HCT116 (cell line): ENCODE measurements at regions not wholly inside any gene's neighbourhood (a gene's known extent, or its start where the extent isn't known, plus 50 kb on each side); places are given as distances from the start of the nearest gene placed in this dataset.

Experiments used
- ATAC-seq: fragments of 200-7000 bp; cut with Tn5 transposase; 2 replicates; pipeline ENCODE4 v1.9.1; 2020; ENCODE audit warnings: mild to moderate bottlenecking, moderate library complexity
- BruUV-seq: library from RNA; stranded (reverse); fragments of 400-500 nt; replicated peaks from 2 replicates; lab custom pipeline; 2021; lab: Mats Ljungman, UMichigan
- CTCF ChIA-PET: fragments of 300-600 bp; sonication (Branson Sonifier 250); formaldehyde crosslinking; loops from one replicate; lab custom pipeline; 2021; ENCODE audit warnings: antibody characterized with exemption; lab: Charles Lee
- POLR2A ChIA-PET: fragments of 300-600, 350-600 bp; sonication (Branson Sonifier 250); formaldehyde crosslinking; loops from one replicate; lab custom pipeline; 2021; ENCODE audit warnings: antibody characterized with exemption; lab: Charles Lee
- RAD21 ChIA-PET, 2 experiments: fragments of 300-600 bp; sonication (Branson Sonifier 250); formaldehyde crosslinking; loops; one replicate each; lab custom pipeline; 2023; ENCODE audit warnings: low total read pairs in 2 of 2; ENCODE audit not compliant: uncharacterized antibody in 2 of 2, unreplicated experiment in 2 of 2, low non-redundant PET in 1 of 2; lab: Charles Lee
- DNase-seq: peaks from one replicate; pipeline ENCODE4 v3.0.0-alpha.2; 2010; ENCODE audit warnings: low read depth, low spot score
- H2AFZ ChIP-seq: fragments of 200-600 bp; shearing (Covaris generic), sonication (generic); 2 replicates; pipeline ENCODE4 v1.6.1; 2017; ENCODE audit warnings: low read depth, mixed run types, mixed read lengths, antibody characterized with exemption, low read length; ENCODE audit not compliant: poor library complexity, severe bottlenecking
- H3K27ac ChIP-seq: 2 replicates; pipeline ENCODE4 v1.5.1; 2012; ENCODE audit warnings: low read depth, low read length
- H3K27me3 ChIP-seq: fragments of 200-600 bp; sonication (generic); 2 replicates; pipeline ENCODE4 v1.6.1; 2016; ENCODE audit warnings: mixed run types, low read length, mixed read lengths; ENCODE audit not compliant: insufficient read depth
- H3K36me3 ChIP-seq, 2 experiments: fragments of 200-500 bp in 1 of 2; fragments of 200-600 bp in 1 of 2; sonication (Bioruptor generic) in 1 of 2; sonication (generic) in 1 of 2; 2 replicates each; pipeline versions ENCODE4 v1.5.1 to v1.6.1; 2014 to 2016; ENCODE audit warnings: low read length in 2 of 2, inconsistent platforms in 1 of 2, mixed read lengths in 1 of 2, mixed run types in 1 of 2; ENCODE audit not compliant: insufficient read depth in 2 of 2, control insufficient read depth in 1 of 2
- H3K4me1 ChIP-seq, 2 experiments: fragments of 200-600 bp in 1 of 2; sonication (generic) in 1 of 2; 2 replicates each; pipeline versions ENCODE4 v1.5.1 to v1.6.1; 2012 to 2017; ENCODE audit warnings: low read length in 2 of 2, inconsistent platforms in 1 of 2, mild to moderate bottlenecking in 1 of 2, mixed read lengths in 1 of 2, mixed run types in 1 of 2, moderate library complexity in 1 of 2; ENCODE audit not compliant: insufficient read depth in 2 of 2, control insufficient read depth in 1 of 2
- H3K4me2 ChIP-seq: fragments of 200-600 bp; sonication (generic); 2 replicates; pipeline ENCODE4 v1.6.1; 2017; ENCODE audit warnings: mixed run types, low read length, mixed read lengths
- H3K4me3 ChIP-seq, 2 experiments: fragments of 200-600 bp in 1 of 2; sonication (generic) in 1 of 2; replicated peaks in 1 of 2; 2 replicates each; pipeline ENCODE4 v1.5.1; 2011 to 2016; ENCODE audit warnings: low read length in 2 of 2, control low read depth in 1 of 2, low read depth in 1 of 2, mild to moderate bottlenecking in 1 of 2, mixed read lengths in 1 of 2, mixed run types in 1 of 2
- H3K79me2 ChIP-seq: fragments of 200-600 bp; sonication (generic); 2 replicates; pipeline ENCODE4 v1.6.1; 2017; ENCODE audit warnings: mild to moderate bottlenecking, mixed run types, low read length, moderate library complexity, mixed read lengths; ENCODE audit not compliant: insufficient read depth
- H3K9ac ChIP-seq: fragments of 200-600 bp; sonication (generic); 2 replicates; pipeline ENCODE4 v1.6.1; 2016; ENCODE audit warnings: low read length, mixed read lengths
- H3K9me2 ChIP-seq: fragments of 200-600 bp; sonication (generic), shearing (Covaris generic); 2 replicates; pipeline ENCODE4 v1.6.1; 2017; ENCODE audit warnings: mixed run types, mild to moderate bottlenecking, moderate library complexity; ENCODE audit not compliant: insufficient read depth
- H3K9me3 ChIP-seq, 2 experiments: fragments of 200-500 bp in 1 of 2; fragments of 200-600 bp in 1 of 2; sonication (Bioruptor generic) in 1 of 2; sonication (generic) in 1 of 2; 2 replicates each; pipeline ENCODE4 v1.6.1; 2014 to 2017; ENCODE audit warnings: low read length in 2 of 2, mixed read lengths in 2 of 2, inconsistent platforms in 1 of 2, low read depth in 1 of 2, mild to moderate bottlenecking in 1 of 2, mixed run types in 1 of 2, moderate library complexity in 1 of 2; ENCODE audit not compliant: control insufficient read depth in 1 of 2, insufficient read depth in 1 of 2
- H4K20me1 ChIP-seq: fragments of 200-600 bp; sonication (generic), shearing (Covaris generic); 2 replicates; pipeline ENCODE4 v1.6.1; 2017; ENCODE audit warnings: mixed run types, mild to moderate bottlenecking, moderate library complexity; ENCODE audit not compliant: insufficient read depth
- CBX3 ChIP-seq: IDR thresholded peaks from 2 replicates; pipeline ENCODE4 v1.6.1; 2012; ENCODE audit warnings: low read depth
- EGR1 ChIP-seq: IDR thresholded peaks from 2 replicates; pipeline ENCODE4 v1.6.1; 2012; ENCODE audit warnings: low read depth
- ELF1 ChIP-seq: IDR thresholded peaks from 2 replicates; pipeline ENCODE4 v1.6.1; 2012; ENCODE audit warnings: low read depth, borderline replicate concordance
- FOSL1 ChIP-seq: IDR thresholded peaks from 2 replicates; pipeline ENCODE4 v1.6.1; 2012; ENCODE audit warnings: low read depth
- POLR2AphosphoS5 ChIP-seq: IDR thresholded peaks from 2 replicates; pipeline ENCODE4 v1.6.1; 2011; ENCODE audit warnings: mild to moderate bottlenecking, low read depth, low read length, moderate library complexity
- RAD21 ChIP-seq: IDR thresholded peaks from 2 replicates; pipeline ENCODE4 v1.6.1; 2012; ENCODE audit warnings: low read depth, mild to moderate bottlenecking
- SIN3A ChIP-seq: IDR thresholded peaks from 2 replicates; pipeline ENCODE4 v1.6.1; 2012; ENCODE audit warnings: low read depth
- YY1 ChIP-seq: IDR thresholded peaks from 2 replicates; pipeline ENCODE4 v1.6.1; 2011; ENCODE audit warnings: low read length, low read depth, moderate library complexity, mild to moderate bottlenecking; ENCODE audit not compliant: insufficient replicate concordance; ENCODE audit errors: extremely low read depth
- ZFX ChIP-seq: fragments of 450-650 bp; IDR thresholded peaks from 2 replicates; pipeline ENCODE4 v1.6.1; 2017
- ZNF274 ChIP-seq: fragments of 200-500 bp; sonication (Bioruptor generic); IDR thresholded peaks from 2 replicates; pipeline ENCODE4 v1.6.1; 2014; ENCODE audit warnings: mild to moderate bottlenecking, low read depth, low read length, inconsistent platforms
- intact Hi-C: fragments of 100-400 bp; cut with micrococcal nuclease; formaldehyde crosslinking; loops from 2 replicates; pipeline ENCODE4 v1.10.0; 2022
- TF ChIP-seq, protein P1 (sequence below): IDR thresholded peaks from 2 replicates; pipeline ENCODE4 v1.6.1; 2011; ENCODE audit warnings: mild to moderate bottlenecking, low read length, moderate library complexity; ENCODE audit not compliant: insufficient replicate concordance; ENCODE audit errors: extremely low read depth
- TF ChIP-seq, protein P2 (sequence below): IDR thresholded peaks from 2 replicates; pipeline ENCODE4 v1.6.1; 2012
- TF ChIP-seq, protein P3 (sequence below): IDR thresholded peaks from 2 replicates; pipeline ENCODE4 v1.6.1; 2012
- TF ChIP-seq, protein P4 (sequence below), 3 experiments: fragments of 200-600 bp in 1 of 3; sonication (generic) in 1 of 3; IDR thresholded peaks in 2 of 3; conservative IDR thresholded peaks in 1 of 3; 2 replicates each; pipeline ENCODE4 v1.5.1; 2012 to 2017; ENCODE audit warnings: low read depth in 2 of 3, low read length in 2 of 3, antibody characterized with exemption in 1 of 3, borderline replicate concordance in 1 of 3, control low read depth in 1 of 3, mild to moderate bottlenecking in 1 of 3, mixed read lengths in 1 of 3, mixed run types in 1 of 3, moderate library complexity in 1 of 3; ENCODE audit not compliant: insufficient read depth in 1 of 3

DNA sequence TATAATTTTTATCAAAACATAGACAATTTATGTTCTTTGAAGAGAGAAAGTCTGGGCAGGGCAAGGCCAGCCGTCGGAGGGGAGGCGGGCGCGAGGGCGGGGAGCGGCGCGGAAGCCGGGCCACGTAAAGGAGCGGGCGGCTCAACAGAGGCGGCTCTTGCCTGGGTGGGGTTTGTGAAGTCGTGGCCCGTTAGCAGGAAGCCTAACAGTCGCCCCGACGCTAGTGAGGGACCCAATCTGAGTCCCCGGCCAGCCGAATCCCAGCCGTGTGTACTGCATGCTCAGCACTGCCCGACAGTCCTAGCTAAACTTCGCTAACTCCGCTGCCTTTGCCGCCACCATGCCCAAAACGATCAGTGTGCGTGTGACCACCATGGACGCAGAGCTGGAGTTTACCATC is 1129.2 kb downstream of the CDH9 start:
- no TSS peak for BruUV-seq
- ATAC-seq (no peak), DNase-seq (no peak)
- H3K4me1 ChIP-seq = no peaks in the 10 kb centered on the region
- no peak overlapping the region for H3K9ac ChIP-seq
- H3K4me3 ChIP-seq = no peak overlapping the region
- H3K4me2 ChIP-seq = no peak overlapping the region
- no peaks in the 10 kb centered on the region for H4K20me1 ChIP-seq
- no peaks in the 10 kb centered on the region for H3K27me3 ChIP-seq
- H3K79me2 ChIP-seq = no peaks in the 10 kb centered on the region
- intact Hi-C loops = no loop called here
- H3K9me2 ChIP-seq = no peaks in the 10 kb centered on the region
- ChIA-PET CTCF (no interaction called here), RAD21 (no interaction called here), POLR2A (no interaction called here)
- H3K36me3 ChIP-seq = no peaks in the 10 kb centered on the region
- H2AFZ ChIP-seq = no peak overlapping the region
- no peak overlapping the region for H3K27ac ChIP-seq
- TF ChIP-seq SIN3A (no peak), RAD21 (no peak), POLR2AphosphoS5 (no peak), YY1 (no peak), EGR1 (no peak), CBX3 (no peak)
- TF ChIP-seq, protein P1, sequence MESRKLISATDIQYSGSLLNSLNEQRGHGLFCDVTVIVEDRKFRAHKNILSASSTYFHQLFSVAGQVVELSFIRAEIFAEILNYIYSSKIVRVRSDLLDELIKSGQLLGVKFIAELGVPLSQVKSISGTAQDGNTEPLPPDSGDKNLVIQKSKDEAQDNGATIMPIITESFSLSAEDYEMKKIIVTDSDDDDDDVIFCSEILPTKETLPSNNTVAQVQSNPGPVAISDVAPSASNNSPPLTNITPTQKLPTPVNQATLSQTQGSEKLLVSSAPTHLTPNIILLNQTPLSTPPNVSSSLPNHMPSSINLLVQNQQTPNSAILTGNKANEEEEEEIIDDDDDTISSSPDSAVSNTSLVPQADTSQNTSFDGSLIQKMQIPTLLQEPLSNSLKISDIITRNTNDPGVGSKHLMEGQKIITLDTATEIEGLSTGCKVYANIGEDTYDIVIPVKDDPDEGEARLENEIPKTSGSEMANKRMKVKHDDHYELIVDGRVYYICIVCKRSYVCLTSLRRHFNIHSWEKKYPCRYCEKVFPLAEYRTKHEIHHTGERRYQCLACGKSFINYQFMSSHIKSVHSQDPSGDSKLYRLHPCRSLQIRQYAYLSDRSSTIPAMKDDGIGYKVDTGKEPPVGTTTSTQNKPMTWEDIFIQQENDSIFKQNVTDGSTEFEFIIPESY = no peak
- peaks cover 6 to 13% of the 10 kb centered on the region in 2 experiments; a peak in 2 of 4 replicates for H3K9me3 ChIP-seq

DNA sequence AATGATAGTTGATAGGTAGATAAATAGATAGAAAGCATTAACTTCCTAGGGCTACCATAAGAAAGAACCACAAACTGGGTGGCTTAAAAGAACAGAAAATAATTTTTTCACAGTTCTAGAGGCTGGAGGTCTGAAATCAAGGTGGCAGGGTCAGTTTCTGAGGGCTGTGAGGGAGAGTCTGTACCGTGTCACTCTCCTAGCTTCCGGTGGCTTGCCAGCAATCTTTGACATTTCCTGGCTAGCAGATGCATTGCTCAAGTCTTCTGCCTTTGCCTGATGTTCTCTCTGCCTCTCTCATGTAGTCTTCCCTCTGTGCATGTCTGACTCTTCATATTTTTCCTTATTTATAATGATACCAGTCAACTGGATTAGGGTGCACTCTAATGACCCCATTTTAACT is 1132.7 kb downstream of the CDH9 start:
- no TSS peak for BruUV-seq
- Histone ChIP-seq H3K4me2 (no peak overlapping the region), H3K27ac (no peak overlapping the region), H2AFZ (no peak overlapping the region), H3K9me2 (no peaks in the 10 kb centered on the region), H3K4me3 (no peak overlapping the region), H3K4me1 (no peaks in the 10 kb centered on the region), H4K20me1 (no peaks in the 10 kb centered on the region), H3K9ac (no peak overlapping the region), H3K27me3 (no peaks in the 10 kb centered on the region)
- intact Hi-C loops = no loop called here
- POLR2A ChIA-PET = no interaction called here
- RAD21 ChIA-PET = no interaction called here
- CTCF ChIA-PET = no interaction called here
- DNase-seq (no peak), ATAC-seq (no peak)
- TF ChIP-seq, protein P2, sequence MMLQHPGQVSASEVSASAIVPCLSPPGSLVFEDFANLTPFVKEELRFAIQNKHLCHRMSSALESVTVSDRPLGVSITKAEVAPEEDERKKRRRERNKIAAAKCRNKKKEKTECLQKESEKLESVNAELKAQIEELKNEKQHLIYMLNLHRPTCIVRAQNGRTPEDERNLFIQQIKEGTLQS = no peak
- no peak for TF ChIP-seq RAD21
- TF ChIP-seq YY1 = no peak
- TF ChIP-seq ZFX = no peak
- no peak for TF ChIP-seq FOSL1
- TF ChIP-seq ELF1 = no peak
- TF ChIP-seq, protein P3, sequence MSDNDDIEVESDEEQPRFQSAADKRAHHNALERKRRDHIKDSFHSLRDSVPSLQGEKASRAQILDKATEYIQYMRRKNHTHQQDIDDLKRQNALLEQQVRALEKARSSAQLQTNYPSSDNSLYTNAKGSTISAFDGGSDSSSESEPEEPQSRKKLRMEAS = no peak
- TF ChIP-seq, protein P4, sequence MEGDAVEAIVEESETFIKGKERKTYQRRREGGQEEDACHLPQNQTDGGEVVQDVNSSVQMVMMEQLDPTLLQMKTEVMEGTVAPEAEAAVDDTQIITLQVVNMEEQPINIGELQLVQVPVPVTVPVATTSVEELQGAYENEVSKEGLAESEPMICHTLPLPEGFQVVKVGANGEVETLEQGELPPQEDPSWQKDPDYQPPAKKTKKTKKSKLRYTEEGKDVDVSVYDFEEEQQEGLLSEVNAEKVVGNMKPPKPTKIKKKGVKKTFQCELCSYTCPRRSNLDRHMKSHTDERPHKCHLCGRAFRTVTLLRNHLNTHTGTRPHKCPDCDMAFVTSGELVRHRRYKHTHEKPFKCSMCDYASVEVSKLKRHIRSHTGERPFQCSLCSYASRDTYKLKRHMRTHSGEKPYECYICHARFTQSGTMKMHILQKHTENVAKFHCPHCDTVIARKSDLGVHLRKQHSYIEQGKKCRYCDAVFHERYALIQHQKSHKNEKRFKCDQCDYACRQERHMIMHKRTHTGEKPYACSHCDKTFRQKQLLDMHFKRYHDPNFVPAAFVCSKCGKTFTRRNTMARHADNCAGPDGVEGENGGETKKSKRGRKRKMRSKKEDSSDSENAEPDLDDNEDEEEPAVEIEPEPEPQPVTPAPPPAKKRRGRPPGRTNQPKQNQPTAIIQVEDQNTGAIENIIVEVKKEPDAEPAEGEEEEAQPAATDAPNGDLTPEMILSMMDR (IDR thresholded peaks at IDR 0.05 in 2 of 3, conservative IDR thresholded peaks at IDR 0.05 in 1 of 3; ENCODE audit: borderline replicate concordance in 1 of 3, insufficient read depth in 1 of 3, low read depth in 2 of 3, low read length in 2 of 3) = no peak
- TF ChIP-seq ZNF274 = no peak
- TF ChIP-seq, all 23 proteins: peak for 0
- H3K36me3 ChIP-seq = no peaks in the 10 kb centered on the region
- H3K79me2 ChIP-seq = no peaks in the 10 kb centered on the region
- H3K9me3 ChIP-seq = peaks cover 6 to 12% of the 10 kb centered on the region in 2 experiments; a peak in 3 of 4 replicates
